HG02943 (cell line): ENCODE measurements at regions not wholly inside any gene's neighbourhood (a gene's known extent, or its start where the extent isn't known, plus 50 kb on each side); places are given as distances from the start of the nearest gene placed in this dataset.

ENCODE experiments used
- ATAC-seq: cut with Tn5 transposase; IDR thresholded peaks from one replicate; pipeline ENCODE4 v1.9.1; 2021; ENCODE audit warnings: mild to moderate bottlenecking, low read depth, moderate library complexity; ENCODE audit not compliant: unreplicated experiment

DNA sequence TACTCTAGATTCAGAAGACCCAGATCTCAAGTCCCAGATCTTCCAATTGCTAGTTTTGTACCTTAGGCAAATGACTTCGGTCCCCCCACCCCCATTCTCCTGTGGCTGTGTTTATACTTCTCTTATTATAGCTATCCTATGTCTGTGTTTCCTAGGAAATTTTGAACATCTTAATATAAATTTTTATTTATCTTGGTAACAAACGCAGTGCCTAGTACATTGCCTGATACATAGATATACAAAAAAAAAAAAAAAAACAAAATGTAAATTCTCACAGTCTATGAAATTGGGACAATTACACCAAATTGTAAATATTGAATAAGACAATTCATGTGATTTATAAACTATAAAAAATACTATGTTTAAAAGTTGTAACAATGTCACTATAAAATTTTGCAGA lies 84.1 kb upstream of the SLC44A3 start:
- no peak for ATAC-seq

DNA sequence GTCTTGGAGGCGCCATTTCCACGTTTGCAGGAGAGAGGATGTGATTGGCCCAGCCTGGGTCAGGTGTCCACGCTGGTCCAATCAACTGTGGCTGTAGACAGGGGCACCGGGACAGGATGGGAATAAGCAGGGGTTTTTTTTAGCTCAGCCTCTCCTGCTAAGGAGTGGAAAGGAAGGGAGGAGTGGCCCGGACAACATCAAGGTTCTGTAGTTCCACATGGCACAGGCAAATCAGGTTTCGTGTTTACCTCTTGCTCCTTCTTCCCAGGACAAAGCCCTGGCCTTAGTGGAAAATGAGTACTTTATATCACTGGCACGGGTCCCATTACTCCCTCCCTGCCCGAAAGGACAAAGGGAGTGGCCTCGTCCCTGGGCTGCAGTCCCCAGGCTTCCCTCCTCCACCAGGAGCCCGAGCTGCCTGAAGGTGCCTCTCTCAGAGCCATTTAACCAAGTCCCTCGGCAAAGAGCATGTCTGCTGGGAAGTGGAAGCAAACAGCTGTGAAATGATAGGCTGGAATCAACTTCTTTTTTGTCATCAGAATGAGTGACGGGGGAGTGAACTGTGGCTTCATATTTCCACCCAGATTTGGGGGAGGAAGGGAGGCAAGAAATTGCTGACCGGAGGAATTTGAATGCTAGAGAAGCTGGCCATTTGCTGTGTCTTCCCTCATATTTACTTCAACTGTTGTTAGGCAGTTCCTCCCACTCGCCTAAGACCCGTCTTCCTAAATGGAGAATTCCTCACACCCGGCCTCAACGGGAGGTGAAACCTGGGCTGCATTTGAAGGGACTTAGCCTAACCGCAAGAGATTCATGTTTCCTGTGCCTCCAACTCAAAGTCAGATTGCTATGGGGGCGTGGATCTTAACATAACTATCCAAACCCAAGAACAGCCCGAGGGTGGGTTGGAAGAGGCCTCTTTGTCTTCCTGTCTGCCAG lies 84.9 kb upstream of the SLC44A3 start:
- ATAC-seq, result no peak

DNA sequence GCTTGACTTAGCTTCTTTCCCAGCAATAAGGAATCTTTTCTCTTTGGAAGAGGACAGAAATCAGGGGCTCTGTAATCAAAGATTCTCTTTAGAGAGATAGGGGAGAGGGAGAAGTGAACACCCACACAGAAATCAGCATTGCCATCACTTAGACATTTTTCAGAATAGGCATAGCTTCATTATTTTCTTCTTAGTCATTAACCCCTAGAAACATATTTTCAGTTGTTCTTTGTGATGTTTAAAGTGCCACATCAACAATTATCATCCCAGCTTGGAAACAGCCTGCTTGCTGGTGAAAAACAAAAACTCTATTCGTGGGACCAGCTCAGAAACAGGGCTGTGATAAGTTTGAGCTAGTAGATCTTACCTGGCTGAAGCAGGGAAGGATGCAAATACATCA lies 88.3 kb upstream of the SLC44A3 start:
- ATAC-seq, result no peak

DNA sequence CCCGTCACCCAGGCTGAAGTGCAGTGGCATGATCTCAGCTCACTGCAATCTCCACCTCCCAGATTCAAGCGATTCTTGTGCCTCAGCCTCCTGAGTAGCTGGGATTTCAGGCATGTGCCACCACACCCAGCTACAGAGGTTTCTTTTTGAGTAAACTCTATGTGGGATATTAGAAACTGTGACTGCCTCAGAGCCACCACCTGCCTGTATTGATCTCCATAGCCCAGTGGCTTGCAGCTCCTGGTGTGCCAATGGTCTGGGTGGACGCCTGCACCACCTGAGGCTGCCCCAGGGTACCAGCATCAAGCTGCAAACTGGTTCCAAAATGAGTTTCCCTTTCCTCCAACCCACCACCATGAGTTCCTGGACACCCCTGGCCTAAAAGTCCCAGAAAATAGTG lies 89.7 kb upstream of the SLC44A3 start:
- ATAC-seq, result no peak

DNA sequence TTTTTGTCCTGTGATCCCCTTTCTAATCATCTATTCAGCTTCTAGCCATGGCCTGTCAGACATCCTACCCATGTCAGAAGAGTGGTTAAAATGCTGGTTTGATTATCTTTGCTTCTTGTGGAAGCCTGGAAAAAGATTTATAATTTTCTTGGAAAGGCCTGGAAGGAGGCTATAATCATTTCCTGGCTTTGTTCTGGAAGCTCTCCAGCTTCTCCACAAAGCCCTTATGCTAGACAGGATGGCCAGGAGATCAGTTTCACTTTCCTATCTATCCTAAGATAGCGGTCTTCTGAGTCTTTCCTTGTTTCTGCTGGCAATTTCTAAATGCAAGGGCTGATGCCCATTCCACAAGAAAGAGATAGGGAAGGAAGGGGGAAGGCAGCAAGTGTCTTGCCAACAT lies 90.9 kb upstream of the SLC44A3 start:
- ATAC-seq, result no peak

DNA sequence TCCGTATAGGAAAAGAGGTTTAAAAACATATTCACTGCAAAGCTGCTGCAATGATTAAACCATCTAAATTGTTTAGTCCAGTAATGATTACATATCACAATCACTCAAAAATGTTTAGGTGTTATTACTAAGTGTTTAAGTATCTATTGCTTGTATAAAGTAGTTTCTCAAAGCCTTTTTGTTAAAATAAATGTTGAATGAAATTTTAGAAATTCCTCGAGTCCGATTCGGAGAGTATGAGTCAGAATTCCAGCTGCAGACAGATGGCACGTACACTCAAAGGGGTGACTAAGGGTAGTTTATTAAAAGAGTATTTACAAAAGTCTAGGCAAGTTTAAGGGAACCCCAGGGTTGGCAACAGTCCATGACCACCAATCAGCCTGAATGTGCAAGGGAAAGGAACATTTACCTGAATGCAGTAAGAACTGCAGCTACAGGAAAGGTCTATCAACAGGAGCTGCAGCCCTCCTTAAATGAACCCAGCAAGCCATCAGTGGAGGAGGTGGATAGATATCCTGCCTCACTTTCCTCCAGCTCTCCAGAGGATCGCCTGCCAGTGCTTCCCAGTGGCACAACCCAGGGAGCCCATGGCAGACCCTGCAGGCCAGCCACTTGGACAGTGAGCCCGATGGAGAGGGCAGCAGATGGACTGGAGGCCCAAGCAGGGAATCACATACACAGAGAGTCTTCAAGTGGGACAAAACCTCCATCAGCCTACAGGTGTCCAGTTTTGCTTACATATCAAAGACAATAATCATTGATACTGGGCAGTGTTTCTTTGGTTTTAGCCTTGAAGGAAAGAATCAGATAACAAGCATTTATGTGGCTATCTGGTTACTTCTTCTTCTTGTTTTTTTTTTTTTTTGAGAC lies 92.1 kb upstream of the SLC44A3 start:
- no peak for ATAC-seq

DNA sequence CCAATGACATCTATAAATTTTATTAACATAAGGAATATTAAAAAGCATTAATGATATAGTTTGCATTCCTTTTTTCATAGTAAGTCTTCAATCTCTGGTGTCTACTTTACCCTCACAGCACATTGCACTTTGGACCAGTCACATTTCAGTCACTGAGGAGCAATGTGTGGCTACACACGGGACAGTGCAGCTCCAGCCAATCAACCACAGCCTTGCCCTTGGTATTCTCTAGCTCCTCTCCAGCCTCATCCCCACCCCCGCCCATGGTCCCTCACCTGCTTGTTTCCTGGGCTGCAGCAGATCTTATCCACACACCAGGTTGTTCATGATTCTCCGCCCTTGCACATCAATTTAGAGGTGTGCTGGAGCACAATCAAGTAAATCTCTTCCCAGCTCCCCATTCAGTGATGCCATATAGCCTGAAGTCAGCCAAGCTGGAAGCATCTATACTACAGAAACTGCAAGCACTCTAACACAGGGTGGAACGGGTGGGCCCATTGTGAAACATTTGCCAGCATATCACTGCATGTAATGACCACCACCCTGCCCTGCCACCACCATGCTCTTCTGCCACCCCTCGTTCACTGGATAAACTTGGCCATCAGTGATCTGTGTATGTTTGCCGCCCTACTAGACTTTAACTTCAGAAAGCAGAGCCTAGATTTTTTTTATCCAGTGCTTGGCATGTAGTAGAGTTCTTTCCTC lies 93.0 kb upstream of the SLC44A3 start:
- ATAC-seq, result no peak

DNA sequence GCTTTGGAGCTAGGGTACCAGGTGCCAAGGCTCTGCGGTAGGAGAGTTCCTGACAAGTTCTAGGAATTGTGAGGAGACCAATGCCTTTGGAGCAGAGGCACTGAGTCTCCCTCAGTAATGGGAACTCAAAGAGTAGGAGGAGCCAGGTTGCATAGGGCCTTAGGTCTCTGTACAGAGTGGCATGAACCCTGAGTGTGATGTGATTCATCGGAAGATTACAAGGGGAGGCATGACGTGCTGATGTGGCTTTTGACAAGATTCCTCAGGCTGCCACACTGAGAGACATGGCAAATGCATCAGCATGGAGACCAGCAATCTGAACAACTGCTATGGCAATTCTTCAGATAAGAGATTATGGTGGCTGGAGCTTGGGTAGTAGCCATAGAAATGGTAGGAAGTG lies 94.6 kb upstream of the SLC44A3 start:
- ATAC-seq, result no peak

DNA sequence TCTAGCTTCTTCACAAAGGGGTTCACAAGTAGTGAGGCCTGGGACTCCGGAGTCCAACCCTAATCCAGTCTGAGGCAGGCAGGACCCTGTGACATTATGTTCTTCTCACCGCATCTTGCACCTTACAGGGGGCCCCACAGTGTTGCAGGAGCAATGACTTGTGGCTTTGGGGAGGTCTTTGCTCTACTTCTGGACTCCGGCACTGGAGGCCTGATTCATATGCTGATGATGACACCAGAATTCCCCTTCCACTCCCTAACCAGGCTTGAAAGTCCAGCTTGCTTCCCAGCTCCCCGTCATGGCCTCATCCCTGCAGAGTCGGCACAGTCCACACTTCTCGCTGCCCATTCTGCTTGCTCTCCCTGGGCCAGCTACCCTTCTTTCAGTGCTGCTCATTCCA lies 96.3 kb upstream of the SLC44A3 start:
- no peak for ATAC-seq

DNA sequence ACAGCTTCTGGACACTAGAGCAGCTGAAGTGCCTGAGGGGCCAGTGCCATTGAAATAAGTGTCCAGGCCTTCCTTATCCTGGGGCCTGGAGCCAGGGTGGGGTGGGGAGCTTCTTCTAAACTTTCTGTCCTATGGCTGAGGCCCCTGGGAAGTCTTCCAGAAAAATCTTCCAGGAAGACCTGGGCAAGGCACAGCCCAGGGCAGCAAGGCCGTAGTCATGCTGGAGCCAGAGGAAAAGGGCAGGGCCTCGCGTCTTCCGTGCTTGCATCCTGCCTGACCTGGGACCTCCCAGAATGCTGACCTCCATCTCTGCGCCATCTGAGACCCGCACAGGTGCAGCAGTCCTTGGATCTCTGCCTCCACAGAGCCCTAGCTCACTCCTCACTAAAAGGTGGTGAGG lies 96.7 kb upstream of the SLC44A3 start:
- ATAC-seq, result no peak

DNA sequence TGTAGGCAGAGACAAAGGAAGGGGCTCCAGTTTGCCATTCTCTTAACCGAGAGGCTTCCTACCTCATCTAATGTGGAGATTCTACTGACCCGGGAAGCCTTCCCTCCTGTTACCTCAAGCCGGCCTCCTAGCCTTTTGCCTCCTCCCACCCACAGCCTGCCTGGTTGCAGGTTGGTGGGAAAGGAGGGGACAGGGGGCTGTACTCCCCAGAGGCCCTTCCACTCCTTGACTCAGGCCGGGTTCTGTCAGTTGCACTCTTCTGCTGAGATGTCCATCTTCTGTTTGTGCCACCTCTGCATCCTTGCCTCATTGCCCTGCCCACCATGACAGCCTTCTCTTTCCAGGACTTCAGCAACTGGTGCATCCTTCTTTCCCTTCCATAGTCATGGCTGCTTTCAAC lies 98.0 kb upstream of the SLC44A3 start:
- no peak for ATAC-seq

DNA sequence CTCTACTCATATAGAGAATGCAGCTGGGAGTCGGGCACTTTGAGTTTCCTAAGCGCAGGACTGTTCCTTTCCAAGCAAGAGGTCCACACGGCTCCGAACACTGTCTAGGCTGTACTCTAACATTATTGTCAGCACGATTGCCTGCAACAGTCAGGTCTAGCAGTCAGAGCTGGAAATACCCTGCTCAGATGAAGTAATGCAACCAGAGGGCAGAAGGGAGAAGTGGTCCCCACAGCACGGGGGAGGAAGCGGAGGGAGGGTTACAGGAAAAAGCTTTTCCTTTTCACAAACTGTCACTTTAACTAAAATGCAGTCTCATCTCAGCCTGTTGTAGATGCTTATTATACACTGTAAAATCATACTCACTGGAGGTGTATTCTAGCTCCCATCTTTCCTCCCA lies 98.9 kb upstream of the SLC44A3 start:
- ATAC-seq, result no peak

DNA sequence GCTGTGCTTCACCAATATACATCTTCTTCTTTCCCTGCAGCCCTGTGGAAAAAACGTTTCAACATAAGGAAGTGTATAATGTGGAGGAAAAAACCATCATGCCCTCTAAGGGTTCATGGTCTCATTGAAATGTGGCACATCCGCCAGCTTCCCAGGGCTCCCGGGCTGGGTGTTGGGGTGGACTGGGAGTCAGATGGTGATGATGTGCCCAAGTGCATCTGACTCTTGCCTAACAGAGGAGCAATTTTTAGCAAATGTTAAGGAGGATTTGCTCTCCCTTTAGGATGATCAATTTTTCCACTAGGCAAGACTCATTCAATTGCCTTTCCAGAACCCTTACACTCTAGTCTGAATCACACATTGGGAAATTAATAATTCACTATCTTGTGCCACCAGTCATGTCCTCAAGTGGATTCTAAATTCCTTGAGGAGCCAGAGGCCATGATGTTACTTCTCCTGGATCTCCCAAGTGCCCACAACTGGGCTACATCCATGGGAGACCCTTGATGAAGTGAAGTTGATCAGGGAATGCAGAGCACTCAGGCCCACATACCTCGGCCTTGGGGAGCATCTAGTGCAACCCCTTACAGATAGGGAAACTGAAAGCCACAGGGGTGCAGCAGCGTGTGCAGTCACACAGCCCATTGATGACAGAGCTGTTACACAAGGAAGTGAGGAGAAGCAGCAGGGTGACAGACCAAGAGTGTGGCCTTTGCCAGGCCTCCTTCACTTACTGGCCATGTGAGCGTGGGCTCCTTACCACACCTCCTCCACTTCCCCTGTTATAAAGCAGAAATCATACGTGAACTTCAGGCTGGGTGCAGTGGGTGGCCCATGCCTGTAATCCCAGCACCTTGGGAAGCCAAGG lies 100.0 kb upstream of the SLC44A3 start:
- ATAC-seq, result peak; percentile 98

DNA sequence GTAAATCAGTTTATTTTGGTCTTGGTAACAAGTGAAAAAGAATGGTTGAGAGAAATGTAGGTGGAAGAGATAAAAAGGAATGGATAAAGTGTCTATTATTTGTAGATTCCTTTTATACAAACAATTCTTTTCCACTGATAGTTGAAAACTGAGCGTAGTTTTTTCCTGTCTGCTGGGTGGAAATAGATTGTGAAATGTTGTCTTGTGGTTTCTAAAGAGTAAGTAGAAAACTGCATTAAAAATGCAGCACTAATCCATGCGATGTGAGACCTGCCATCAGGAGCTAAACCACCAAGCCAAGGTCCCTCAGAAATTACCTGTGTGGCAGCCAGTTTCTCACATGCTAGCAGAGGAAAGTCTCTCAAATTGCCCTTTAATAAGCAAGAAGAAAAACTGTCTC lies 103.2 kb upstream of the SLC44A3 start:
- ATAC-seq, result no peak

DNA sequence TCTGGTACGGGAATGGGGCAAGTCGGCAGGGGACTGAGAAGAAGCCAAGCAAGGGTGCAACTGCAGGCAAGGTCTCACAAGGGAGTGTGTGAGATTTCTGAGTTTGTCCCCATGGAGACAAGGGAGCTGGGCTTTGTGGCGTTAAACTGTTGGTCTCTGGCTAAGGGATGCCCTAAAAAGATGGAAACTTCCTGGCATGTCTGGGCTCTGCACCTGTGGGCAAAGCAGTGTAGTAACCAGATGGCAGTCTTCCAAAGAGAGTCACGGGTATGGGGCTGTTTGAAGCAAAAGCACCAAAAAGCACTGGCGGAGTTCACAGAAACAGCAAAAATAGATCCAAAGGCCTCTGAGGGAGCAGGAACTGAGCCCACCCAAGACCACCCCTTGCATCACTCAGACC lies 104.8 kb upstream of the SLC44A3 start:
- ATAC-seq, result no peak

DNA sequence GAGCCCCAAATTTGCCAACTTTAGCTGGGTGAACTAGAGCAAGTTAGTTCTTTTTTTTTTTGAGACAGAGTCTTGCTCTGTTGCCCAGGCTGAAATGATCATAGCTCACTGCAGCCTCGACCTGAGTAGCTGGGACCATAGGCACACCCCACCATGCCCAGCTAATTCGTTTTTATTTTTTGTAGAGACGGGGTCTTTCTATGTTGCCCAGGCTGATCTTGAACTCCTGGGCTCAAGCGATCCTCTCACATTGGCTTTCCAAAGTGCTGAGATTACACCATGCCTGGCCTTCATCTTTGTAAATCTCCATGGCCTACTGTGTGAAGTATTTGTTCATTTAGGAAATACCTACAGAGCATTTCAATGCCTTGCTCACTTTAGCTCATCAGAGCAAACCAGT lies 105.6 kb upstream of the SLC44A3 start:
- no peak for ATAC-seq

DNA sequence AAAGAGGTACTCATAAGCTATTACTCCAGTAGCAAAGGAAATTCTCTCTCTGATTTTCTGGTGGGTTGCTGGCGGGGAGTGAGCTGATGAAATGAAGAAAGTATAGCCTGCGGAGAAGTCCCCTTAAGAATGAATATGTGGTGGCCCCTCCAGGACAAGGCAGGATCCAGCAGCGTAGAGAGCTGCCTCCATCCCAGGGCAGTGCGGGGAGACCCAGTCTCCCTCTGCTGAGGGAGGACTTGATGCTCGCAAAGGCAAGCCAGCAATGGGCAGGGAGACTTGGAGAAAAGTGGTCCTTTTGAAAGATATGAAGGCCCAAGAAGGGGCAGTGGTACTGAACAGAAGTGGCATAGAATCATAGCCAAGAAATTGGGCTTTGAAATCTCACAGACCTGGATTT lies 106.0 kb upstream of the SLC44A3 start:
- ATAC-seq, result no peak

DNA sequence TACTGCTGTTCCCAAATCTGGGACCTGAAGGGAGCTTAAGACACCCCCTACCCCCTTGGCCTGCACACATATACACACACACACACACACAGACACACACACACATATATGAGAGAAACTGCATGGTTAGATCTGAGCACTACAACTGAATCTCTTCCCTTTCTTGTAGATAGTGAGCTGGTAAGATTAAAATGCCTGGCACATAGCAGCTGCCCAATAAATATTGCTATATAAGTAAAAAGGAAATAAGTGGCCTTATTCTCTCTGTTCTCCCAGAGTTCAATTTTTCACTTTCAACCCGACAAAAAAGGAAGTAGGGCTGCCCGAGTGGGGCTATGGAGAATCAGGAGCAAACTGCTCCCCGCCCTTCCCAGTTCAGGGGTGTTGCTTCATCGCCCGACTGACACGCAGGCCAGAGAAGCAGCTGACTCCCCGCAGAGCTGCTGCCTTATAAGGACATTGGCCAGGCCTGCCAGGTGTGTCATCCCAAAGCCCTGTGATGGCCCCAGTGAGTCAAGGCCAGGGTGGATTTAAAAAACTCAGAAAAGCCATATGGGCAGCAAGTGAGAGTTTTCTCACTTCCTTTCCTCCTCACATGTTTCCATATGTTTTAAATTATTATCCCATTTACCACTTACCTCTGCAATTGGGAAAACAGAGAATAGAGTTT lies 106.5 kb upstream of the SLC44A3 start:
- peak; percentile 59 for ATAC-seq

DNA sequence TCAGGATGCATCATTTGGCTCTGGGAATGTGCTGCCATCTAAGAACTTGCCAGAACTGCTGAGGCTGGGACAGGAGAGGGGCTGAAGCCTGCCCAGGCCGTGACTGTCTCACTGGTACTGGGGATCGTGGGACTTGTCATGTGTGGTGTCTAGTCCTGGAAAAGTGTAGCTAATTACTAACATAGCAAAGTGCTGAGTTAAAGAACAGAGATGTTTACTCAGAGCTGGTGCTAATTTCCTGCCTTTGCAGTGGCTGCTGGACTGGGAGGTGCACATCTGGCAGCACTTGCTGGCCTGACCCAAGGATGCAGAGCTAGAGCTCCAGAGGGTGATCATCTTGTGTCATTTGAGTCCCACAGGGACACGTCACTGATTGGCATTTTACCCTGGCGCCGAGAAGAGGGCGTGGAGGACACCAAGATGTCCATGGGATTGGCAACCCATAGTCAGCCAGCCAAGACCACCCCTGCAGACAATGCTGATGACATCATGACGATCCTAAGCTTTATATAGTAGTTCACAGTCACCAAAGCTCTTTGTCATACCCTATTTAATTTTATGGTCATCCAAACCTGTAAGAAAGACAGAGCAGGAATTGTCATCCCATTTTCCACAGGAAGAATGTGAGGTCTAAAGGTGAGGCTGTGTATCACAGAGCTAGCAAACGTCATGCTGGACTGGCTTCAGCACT lies 110.1 kb upstream of the SLC44A3 start:
- ATAC-seq, result no peak
